ENCODE measurements at regions not wholly inside any gene's neighbourhood (a gene's known extent, or its start where the extent isn't known, plus 50 kb on each side); places are given as distances from the start of the nearest gene placed in this dataset.

- no peak for TF ChIP-seq IKZF4 (CRISPR knock-in tag; IDR thresholded peaks at IDR 0.05; ENCODE audit: borderline replicate concordance, low read depth, not compliant biosample characterization)
- TF ChIP-seq ZNF816 (CRISPR knock-in tag; IDR thresholded peaks at IDR 0.05; ENCODE audit: borderline replicate concordance) = no peak
- no peak for TF ChIP-seq ZFP36L2 (CRISPR knock-in tag; IDR thresholded peaks at IDR 0.05)
- no peak for TF ChIP-seq YEATS2 (CRISPR knock-in tag; IDR thresholded peaks at IDR 0.05; ENCODE audit: borderline replicate concordance)
- no peak for TF ChIP-seq DZIP1 (CRISPR knock-in tag; IDR thresholded peaks at IDR 0.05)
- no peak for TF ChIP-seq ZNF800 (CRISPR knock-in tag; IDR thresholded peaks at IDR 0.05)
- no peak; the same call in 1 of the 2 replicates for TF ChIP-seq ZBTB7B (CRISPR knock-in tag; IDR thresholded peaks at IDR 0.05)
- TF ChIP-seq PAWR (CRISPR knock-in tag; IDR thresholded peaks at IDR 0.05; ENCODE audit: borderline replicate concordance) = no peak
- TF ChIP-seq, protein P1, sequence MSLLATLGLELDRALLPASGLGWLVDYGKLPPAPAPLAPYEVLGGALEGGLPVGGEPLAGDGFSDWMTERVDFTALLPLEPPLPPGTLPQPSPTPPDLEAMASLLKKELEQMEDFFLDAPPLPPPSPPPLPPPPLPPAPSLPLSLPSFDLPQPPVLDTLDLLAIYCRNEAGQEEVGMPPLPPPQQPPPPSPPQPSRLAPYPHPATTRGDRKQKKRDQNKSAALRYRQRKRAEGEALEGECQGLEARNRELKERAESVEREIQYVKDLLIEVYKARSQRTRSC (CRISPR knock-in tag; IDR thresholded peaks at IDR 0.05; ENCODE audit: low read depth) = no peak
- TF ChIP-seq, protein P2, sequence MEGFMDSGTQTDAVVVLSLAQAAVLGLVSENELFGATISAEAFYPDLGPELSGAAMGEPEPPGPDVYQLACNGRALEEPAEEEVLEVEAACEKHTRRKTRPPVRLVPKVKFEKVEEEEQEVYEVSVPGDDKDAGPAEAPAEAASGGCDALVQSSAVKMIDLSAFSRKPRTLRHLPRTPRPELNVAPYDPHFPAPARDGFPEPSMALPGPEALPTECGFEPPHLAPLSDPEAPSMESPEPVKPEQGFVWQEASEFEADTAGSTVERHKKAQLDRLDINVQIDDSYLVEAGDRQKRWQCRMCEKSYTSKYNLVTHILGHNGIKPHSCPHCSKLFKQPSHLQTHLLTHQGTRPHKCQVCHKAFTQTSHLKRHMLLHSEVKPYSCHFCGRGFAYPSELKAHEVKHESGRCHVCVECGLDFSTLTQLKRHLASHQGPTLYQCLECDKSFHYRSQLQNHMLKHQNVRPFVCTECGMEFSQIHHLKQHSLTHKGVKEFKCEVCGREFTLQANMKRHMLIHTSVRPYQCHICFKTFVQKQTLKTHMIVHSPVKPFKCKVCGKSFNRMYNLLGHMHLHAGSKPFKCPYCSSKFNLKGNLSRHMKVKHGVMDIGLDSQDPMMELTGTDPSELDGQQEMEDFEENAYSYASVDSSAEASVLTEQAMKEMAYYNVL (CRISPR knock-in tag; IDR thresholded peaks at IDR 0.05; ENCODE audit: borderline replicate concordance) = peak; percentile 98
- TF ChIP-seq, protein P3, sequence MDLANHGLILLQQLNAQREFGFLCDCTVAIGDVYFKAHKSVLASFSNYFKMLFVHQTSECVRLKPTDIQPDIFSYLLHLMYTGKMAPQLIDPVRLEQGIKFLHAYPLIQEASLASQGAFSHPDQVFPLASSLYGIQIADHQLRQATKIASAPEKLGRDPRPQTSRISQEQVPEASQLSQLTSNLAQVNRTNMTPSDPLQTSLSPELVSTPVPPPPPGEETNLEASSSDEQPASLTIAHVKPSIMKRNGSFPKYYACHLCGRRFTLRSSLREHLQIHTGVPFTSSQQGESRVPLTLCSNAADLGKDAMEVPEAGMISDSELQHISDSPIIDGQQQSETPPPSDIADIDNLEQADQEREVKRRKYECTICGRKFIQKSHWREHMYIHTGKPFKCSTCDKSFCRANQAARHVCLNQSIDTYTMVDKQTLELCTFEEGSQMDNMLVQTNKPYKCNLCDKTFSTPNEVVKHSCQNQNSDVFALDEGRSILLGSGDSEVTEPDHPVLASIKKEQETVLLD (CRISPR knock-in tag; IDR thresholded peaks at IDR 0.05; ENCODE audit: low read depth) = no peak
- no peak for TF ChIP-seq ZNF788 (CRISPR knock-in tag; IDR thresholded peaks at IDR 0.05; ENCODE audit: borderline replicate concordance)
Observed at GRCh38 chr9:115495052-115495635, 377.2 kb upstream of the TNC start (continued).
